ENCODE measurements at regions not wholly inside any gene's neighbourhood (a gene's known extent, or its start where the extent isn't known, plus 50 kb on each side); places are given as distances from the start of the nearest gene placed in this dataset.

DNA sequence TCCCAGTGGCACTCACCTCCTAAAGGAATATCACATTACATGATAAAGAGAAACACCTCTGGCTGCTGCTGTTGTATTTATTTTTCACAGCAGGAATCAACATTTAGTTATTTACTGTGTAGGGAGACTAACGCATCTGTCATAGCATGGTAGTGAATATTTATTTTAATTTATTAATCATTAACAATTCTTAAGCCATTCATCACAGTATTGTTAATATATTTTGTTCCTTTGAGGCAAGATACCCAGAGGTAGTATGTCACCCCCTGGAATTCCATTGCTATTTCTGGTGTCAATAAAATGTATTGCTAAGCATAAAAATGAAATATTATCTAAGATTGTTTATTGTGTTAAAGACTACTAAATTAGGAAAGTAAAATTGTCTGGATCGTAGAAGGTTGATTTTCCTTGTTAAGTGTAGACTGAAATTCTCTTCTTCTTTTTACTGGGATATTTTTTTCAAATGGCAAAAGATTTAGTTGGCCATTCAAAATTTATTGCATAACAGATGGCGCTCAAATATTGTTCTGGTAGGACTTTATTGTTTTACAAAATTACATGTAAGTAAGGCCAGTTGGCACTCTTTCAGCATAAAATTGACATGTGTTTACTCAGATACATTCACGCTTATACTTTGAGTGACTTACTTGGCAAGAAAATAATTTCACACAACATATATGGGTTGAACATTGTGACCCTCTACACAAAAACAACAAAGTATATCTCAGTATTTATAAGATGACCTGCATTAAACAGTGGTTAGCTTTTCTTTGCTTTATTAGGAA, 1358.7 kb upstream of the SORCS1 start:
- Mint-ChIP-seq H3K9me3 (peaks cover 12 to 31% (median 15%) of the 10 kb centered on the region in 6 donors), H3K4me3 (no peak overlapping the region), H3K27me3 (ENCODE audit: low read depth in 3 of 3) (peaks cover 0 to 2% (median 0%) of the 10 kb centered on the region in 3 donors), H3K36me3 (peaks cover 0 to 5% (median 0%) of the 10 kb centered on the region in 3 donors), H3K4me1 (no peaks in the 10 kb centered on the region), H3K27ac (no peak overlapping the region)
- DNase-seq = no peak

DNA sequence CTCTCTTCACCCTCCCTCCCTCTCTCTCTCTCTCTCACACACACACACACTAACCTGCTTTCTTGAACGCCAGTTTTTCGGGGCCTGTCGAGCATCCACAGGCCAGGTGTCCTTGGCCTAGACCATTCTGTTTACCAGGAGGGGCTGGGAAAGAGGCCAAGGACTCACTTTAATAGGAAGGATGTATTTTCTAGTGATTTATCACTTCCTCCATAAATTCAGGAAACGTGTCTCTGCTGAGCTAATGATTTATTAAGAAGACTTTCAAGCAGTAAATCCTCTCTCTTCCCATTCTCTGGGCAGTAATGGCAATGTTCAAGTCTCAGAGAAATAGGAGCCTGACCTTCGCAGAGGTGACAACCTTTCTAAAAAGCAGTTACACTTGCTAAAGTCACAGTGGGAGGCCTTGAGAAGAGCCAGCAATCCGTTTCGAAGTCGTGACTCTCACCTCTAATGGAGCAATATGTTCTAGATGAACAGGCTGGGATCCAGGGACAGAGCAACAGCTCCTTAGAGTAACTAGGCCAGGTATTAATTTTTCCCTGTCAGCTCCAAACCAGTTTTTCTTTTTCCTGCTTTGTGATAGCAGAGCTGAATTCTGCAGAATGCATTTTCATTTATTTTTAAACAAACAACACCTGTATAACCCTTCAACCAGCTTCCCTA, 1357.5 kb upstream of the SORCS1 start:
- no peak overlapping the region for H3K27ac Mint-ChIP-seq
- peaks cover 11 to 34% (median 16%) of the 10 kb centered on the region in 6 donors for H3K9me3 Mint-ChIP-seq
- H3K4me1 Mint-ChIP-seq = no peaks in the 10 kb centered on the region
- peaks cover 0 to 5% (median 0%) of the 10 kb centered on the region in 3 donors for H3K36me3 Mint-ChIP-seq
- no peak for DNase-seq
- no peak overlapping the region for H3K4me3 Mint-ChIP-seq
- H3K27me3 Mint-ChIP-seq (ENCODE audit: low read depth in 3 of 3) = peaks cover 0 to 2% (median 0%) of the 10 kb centered on the region in 3 donors

GRCh38 chr10:108515821-108516220, 1351.3 kb upstream of the SORCS1 start:
- H3K9me3 Mint-ChIP-seq = peaks cover 7 to 36% (median 14%) of the 10 kb centered on the region in 6 donors
- DNase-seq = no peak
- no peaks in the 10 kb centered on the region for H3K4me1 Mint-ChIP-seq
- no peaks in the 10 kb centered on the region for H3K27me3 Mint-ChIP-seq (ENCODE audit: low read depth in 3 of 3)
- H3K36me3 Mint-ChIP-seq = peaks cover 0 to 5% (median 0%) of the 10 kb centered on the region in 3 donors
- no peak overlapping the region for H3K4me3 Mint-ChIP-seq
- no peak overlapping the region for H3K27ac Mint-ChIP-seq

- Mint-ChIP-seq H3K9me3 (peaks cover 7 to 46% (median 22%) of the 10 kb centered on the region in 6 donors), H3K4me3 (no peak overlapping the region)
- DNase-seq = no peak
Measured at GRCh38 chr10:108500396-108500795, 1335.9 kb upstream of the SORCS1 start.

GRCh38 chr10:108496106-108496505, 1331.6 kb upstream of the SORCS1 start:
- Mint-ChIP-seq H3K4me1 (no peaks in the 10 kb centered on the region), H3K27me3 (ENCODE audit: low read depth in 3 of 3) (peaks cover 0 to 2% (median 1%) of the 10 kb centered on the region in 3 donors), H3K27ac (no peak overlapping the region), H3K9me3 (peaks cover 9 to 43% (median 17%) of the 10 kb centered on the region in 6 donors), H3K4me3 (no peak overlapping the region), H3K36me3 (peaks cover 0 to 8% (median 0%) of the 10 kb centered on the region in 3 donors)
- DNase-seq = no peak

More at GRCh38 chr10:108500396-108500795, 1335.9 kb upstream of the SORCS1 start:
- Mint-ChIP-seq H3K36me3 (peaks cover 0 to 8% (median 0%) of the 10 kb centered on the region in 3 donors), H3K27me3 (ENCODE audit: low read depth in 3 of 3) (peaks cover 0 to 1% (median 0%) of the 10 kb centered on the region in 3 donors), H3K4me1 (no peaks in the 10 kb centered on the region), H3K27ac (no peak overlapping the region)

DNA sequence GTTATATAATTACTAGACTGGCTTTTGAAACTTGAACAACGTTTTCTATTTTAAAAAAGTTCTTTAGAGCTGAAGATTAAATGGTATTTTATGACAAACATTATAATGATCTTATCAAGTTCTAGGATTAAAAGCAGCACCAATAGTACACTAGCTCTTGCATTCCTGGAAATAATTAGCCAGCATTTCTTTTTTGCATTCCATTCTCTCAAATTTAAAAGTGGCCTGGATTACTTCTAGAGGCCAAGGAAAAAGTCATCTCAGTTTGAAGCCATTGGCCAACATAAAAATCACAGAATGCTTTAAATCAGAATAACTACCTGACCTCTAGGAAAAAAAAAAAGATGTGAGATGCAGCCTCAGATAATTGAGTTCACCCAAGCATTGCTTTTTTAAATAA, 1326.4 kb upstream of the SORCS1 start:
- Mint-ChIP-seq H3K4me3 (no peak overlapping the region), H3K27ac (no peak overlapping the region), H3K36me3 (peaks cover 0 to under 1% (median 0%) of the 10 kb centered on the region in 3 donors), H3K4me1 (no peaks in the 10 kb centered on the region), H3K27me3 (ENCODE audit: low read depth in 3 of 3) (peaks cover 0 to 2% (median 0%) of the 10 kb centered on the region in 3 donors), H3K9me3 (peaks cover 4 to 23% (median 12%) of the 10 kb centered on the region in 6 donors)
- DNase-seq = no peak

GRCh38 chr10:108471420-108471819, 1306.9 kb upstream of the SORCS1 start:
- H3K27me3 Mint-ChIP-seq (ENCODE audit: low read depth in 3 of 3) = peaks cover 2 to 6% (median 2%) of the 10 kb centered on the region in 3 donors
- peaks cover 0 to 24% (median 12%) of the 10 kb centered on the region in 6 donors for H3K9me3 Mint-ChIP-seq
- H3K4me3 Mint-ChIP-seq = no peak overlapping the region
- peaks cover 0 to 10% (median 0%) of the 10 kb centered on the region in 3 donors for H3K36me3 Mint-ChIP-seq
- H3K27ac Mint-ChIP-seq = no peak overlapping the region
- DNase-seq = no peak
- H3K4me1 Mint-ChIP-seq = no peaks in the 10 kb centered on the region

GRCh38 chr10:108469940-108470339, 1305.4 kb upstream of the SORCS1 start:
- H3K27me3 Mint-ChIP-seq (ENCODE audit: low read depth in 3 of 3) = peaks cover 0 to 6% (median 2%) of the 10 kb centered on the region in 3 donors
- no peak overlapping the region for H3K4me3 Mint-ChIP-seq
- peaks cover 0 to 10% (median 0%) of the 10 kb centered on the region in 3 donors for H3K36me3 Mint-ChIP-seq
- H3K9me3 Mint-ChIP-seq = peaks cover 0 to 21% (median 12%) of the 10 kb centered on the region in 6 donors
- no peak overlapping the region for H3K27ac Mint-ChIP-seq
- no peaks in the 10 kb centered on the region for H3K4me1 Mint-ChIP-seq
- no peak for DNase-seq

DNA sequence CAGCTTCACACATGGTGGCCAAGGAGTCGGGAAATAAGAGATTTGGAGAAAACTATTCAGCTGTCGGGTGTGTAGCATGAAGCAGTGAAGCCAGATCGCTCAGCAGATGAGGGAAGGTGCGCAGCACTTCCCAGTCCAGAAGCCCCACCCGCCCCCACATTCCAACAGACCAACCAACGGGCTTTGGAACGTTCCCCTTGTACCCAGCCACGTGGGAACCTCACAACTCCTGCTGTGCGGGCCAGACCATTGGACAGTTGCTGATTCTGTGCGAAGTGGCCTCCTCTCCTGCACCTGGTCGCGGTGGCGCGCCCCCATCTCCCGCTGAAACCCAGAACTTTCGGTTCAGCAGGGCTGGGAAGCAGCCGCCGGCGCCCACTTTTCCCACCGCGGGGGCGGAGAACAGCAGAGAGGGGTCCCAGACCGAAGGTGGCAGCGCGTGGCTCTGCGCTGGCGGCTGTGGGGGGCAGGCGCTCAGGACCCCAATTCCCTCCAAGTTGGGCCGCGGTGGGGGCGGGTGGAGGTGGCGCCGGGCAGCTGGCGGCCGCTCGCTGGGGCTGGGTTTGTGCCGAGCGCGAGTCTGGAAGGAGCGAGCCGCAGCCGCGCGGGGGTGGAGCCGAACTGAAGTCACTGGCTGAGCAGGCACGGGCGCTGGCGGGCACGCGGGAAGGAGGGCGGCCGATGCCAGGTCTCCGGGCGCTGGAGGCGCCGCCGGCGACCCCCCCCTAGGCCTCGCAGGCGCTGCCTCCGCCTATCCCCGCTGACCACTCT, 1301.5 kb upstream of the SORCS1 start:
- H3K4me3 Mint-ChIP-seq = no peak overlapping the region
- H3K36me3 Mint-ChIP-seq = peaks cover 0 to 10% (median 0%) of the 10 kb centered on the region in 3 donors
- H3K27me3 Mint-ChIP-seq (ENCODE audit: low read depth in 3 of 3) = peaks cover 0 to 6% (median 2%) of the 10 kb centered on the region in 3 donors
- no peak overlapping the region for H3K27ac Mint-ChIP-seq
- H3K4me1 Mint-ChIP-seq = no peaks in the 10 kb centered on the region
- DNase-seq = no peak
- H3K9me3 Mint-ChIP-seq = peaks cover 0 to 16% (median 11%) of the 10 kb centered on the region in 6 donors

DNA sequence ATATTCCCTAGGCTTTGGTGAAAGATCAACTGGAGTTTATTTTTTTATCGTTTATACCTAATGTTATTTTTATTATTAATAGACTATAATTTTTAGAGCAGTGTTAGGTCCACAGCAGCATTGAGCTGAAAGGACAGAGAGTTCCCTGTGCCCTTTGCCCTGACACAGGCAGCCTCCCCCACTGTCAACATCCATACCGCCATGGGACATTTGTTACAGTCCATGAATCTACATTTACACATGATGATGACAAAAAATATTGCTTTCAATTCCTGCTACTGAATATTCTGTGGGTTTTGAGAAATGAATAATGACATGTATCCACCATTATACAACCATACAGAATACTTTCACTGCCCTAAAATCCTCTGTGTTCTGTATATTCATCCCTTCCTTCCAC, 1297.5 kb upstream of the SORCS1 start:
- DNase-seq = no peak
- peaks cover 0 to 3% (median 0%) of the 10 kb centered on the region in 3 donors for H3K36me3 Mint-ChIP-seq
- H3K4me1 Mint-ChIP-seq = no peaks in the 10 kb centered on the region
- peaks cover 0 to 4% (median 2%) of the 10 kb centered on the region in 3 donors for H3K27me3 Mint-ChIP-seq (ENCODE audit: low read depth in 3 of 3)
- H3K4me3 Mint-ChIP-seq = no peak overlapping the region
- peaks cover 0 to 14% (median 3%) of the 10 kb centered on the region in 6 donors for H3K9me3 Mint-ChIP-seq
- H3K27ac Mint-ChIP-seq = no peak overlapping the region

GRCh38 chr10:108454793-108455192, 1290.3 kb upstream of the SORCS1 start:
- Mint-ChIP-seq H3K36me3 (peaks cover 0 to 3% (median 0%) of the 10 kb centered on the region in 3 donors), H3K4me1 (no peaks in the 10 kb centered on the region), H3K27me3 (ENCODE audit: low read depth in 3 of 3) (peaks cover 0 to 2% (median 1%) of the 10 kb centered on the region in 3 donors), H3K27ac (no peak overlapping the region), H3K9me3 (peaks cover 2 to 29% (median 12%) of the 10 kb centered on the region in 6 donors), H3K4me3 (no peak overlapping the region)
- DNase-seq = no peak

DNA sequence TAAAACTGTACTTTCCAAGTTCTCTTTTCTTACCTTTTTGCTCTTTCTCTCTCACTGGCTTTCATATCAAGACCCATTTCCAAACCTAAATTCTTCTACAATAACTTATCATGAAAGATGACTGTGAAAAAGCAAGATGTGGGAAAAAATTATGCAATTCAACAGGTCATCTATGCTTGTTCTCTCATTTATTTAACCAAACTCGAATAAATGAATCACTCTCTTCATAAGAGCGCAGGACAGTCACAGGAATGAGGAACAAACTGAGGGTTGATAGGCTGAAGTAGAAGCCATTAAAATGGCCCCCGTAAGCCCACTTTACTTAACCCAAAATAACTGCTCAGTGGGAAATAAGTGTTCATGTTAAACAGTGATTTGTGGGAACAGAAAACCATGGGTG, 1289.7 kb upstream of the SORCS1 start:
- Mint-ChIP-seq H3K9me3 (peaks cover 4 to 29% (median 13%) of the 10 kb centered on the region in 6 donors), H3K27me3 (ENCODE audit: low read depth in 3 of 3) (peaks cover 0 to 2% (median 1%) of the 10 kb centered on the region in 3 donors), H3K4me1 (no peaks in the 10 kb centered on the region), H3K4me3 (no peak overlapping the region), H3K27ac (no peak overlapping the region), H3K36me3 (peaks cover 0 to 3% (median 0%) of the 10 kb centered on the region in 3 donors)
- DNase-seq = no peak

GRCh38 chr10:108453166-108453565, 1288.7 kb upstream of the SORCS1 start:
- Mint-ChIP-seq H3K36me3 (peaks cover 0 to 3% (median 0%) of the 10 kb centered on the region in 3 donors), H3K27ac (no peak overlapping the region), H3K9me3 (peaks cover 4 to 29% (median 13%) of the 10 kb centered on the region in 6 donors), H3K4me1 (no peaks in the 10 kb centered on the region), H3K4me3 (no peak overlapping the region), H3K27me3 (ENCODE audit: low read depth in 3 of 3) (peaks cover 0 to 2% (median 1%) of the 10 kb centered on the region in 3 donors)
- DNase-seq = no peak
